Smooth muscle cell (in vitro differentiated cells): ENCODE measurements at regions not wholly inside any gene's neighbourhood (a gene's known extent, or its start where the extent isn't known, plus 50 kb on each side); places are given as distances from the start of the nearest gene placed in this dataset.

ENCODE experiments used
- DNase-seq: peaks from one replicate; lab custom pipeline; 2025; ENCODE audit not compliant: unreplicated experiment; lab: John Stamatoyannopoulos, UW
- H2AFZ ChIP-seq: fragments of 200-600 bp; sonication (generic); 2 replicates; pipeline ENCODE4 v1.6.0; 2016; ENCODE audit warnings: antibody characterized with exemption, low read depth, mild to moderate bottlenecking
- H3F3A ChIP-seq: fragments of 200-600 bp; sonication (generic); 2 replicates; pipeline ENCODE4 v1.6.0; 2017; ENCODE audit warnings: antibody characterized with exemption, low read depth
- H3K27ac ChIP-seq: fragments of 200-600 bp; sonication (generic); 2 replicates; pipeline ENCODE4 v1.5.1; 2016; ENCODE audit warnings: low read depth, mild to moderate bottlenecking
- H3K27me3 ChIP-seq: fragments of 200-600 bp; sonication (generic); 2 replicates; pipeline ENCODE4 v1.6.1; 2016; ENCODE audit warnings: low read depth, mild to moderate bottlenecking
- H3K36me3 ChIP-seq: fragments of 200-600 bp; sonication (generic); 2 replicates; pipeline ENCODE4 v1.5.1; 2016; ENCODE audit warnings: low read depth
- H3K4me1 ChIP-seq: fragments of 200-600 bp; sonication (generic); 2 replicates; pipeline ENCODE4 v1.5.1; 2016; ENCODE audit warnings: low read depth
- H3K4me2 ChIP-seq: fragments of 200-600 bp; sonication (generic); 2 replicates; pipeline ENCODE4 v1.6.0; 2016; ENCODE audit warnings: mild to moderate bottlenecking
- H3K4me3 ChIP-seq: fragments of 200-600 bp; sonication (generic); 2 replicates; pipeline ENCODE4 v1.5.1; 2016; ENCODE audit warnings: mild to moderate bottlenecking
- H3K79me2 ChIP-seq: fragments of 200-600 bp; sonication (generic); 2 replicates; pipeline ENCODE4 v1.6.0; 2016; ENCODE audit warnings: low read depth, mild to moderate bottlenecking
- H3K9ac ChIP-seq: fragments of 200-600 bp; sonication (generic); 2 replicates; pipeline ENCODE4 v1.6.0; 2016; ENCODE audit warnings: low read depth
- H3K9me3 ChIP-seq: fragments of 200-600 bp; sonication (generic); replicated peaks from 2 replicates; pipeline ENCODE4 v1.5.1; 2016; ENCODE audit warnings: low read depth
- H4K20me1 ChIP-seq: fragments of 200-600 bp; sonication (generic); 2 replicates; pipeline ENCODE4 v1.6.0; 2016; ENCODE audit warnings: low read depth
- CTCF ChIP-seq: fragments of 200-600 bp; sonication (generic); IDR thresholded peaks from 2 replicates; pipeline ENCODE4 v1.5.1; 2017; ENCODE audit warnings: borderline replicate concordance, mild to moderate bottlenecking, antibody characterized with exemption; ENCODE audit not compliant: insufficient read depth, poor library complexity, severe bottlenecking
- WGBS: methylation state at CpG from one replicate; pipeline ENCODE4 v1.1.7; 2016; ENCODE audit warnings: low lambda C conversion rate; 5-methylcytosine and 5-hydroxymethylcytosine counted together

GRCh38 chr11:27913650-27914049, 194.3 kb downstream of the KIF18A start:
- H3K79me2 ChIP-seq = no peaks in the 10 kb centered on the region
- no peaks in the 10 kb centered on the region for H3K36me3 ChIP-seq
- peaks cover 9% of the 10 kb centered on the region for H3F3A ChIP-seq
- no peak for DNase-seq
- H3K4me2 ChIP-seq = no peak overlapping the region
- peak overlapping the region; percentile 1 for H3K27ac ChIP-seq
- no peaks in the 10 kb centered on the region for H3K9me3 ChIP-seq
- H4K20me1 ChIP-seq = no peaks in the 10 kb centered on the region
- WGBS = 67% methylated on average over 3 of the region's 3 CpGs
- H3K27me3 ChIP-seq = no peaks in the 10 kb centered on the region
- peaks cover 12% of the 10 kb centered on the region for H3K4me1 ChIP-seq
- no peak for TF ChIP-seq CTCF
- no peak overlapping the region for H3K9ac ChIP-seq
- no peak overlapping the region for H3K4me3 ChIP-seq
- H2AFZ ChIP-seq = no peak overlapping the region

- Histone ChIP-seq H3K27me3 (no peaks in the 10 kb centered on the region), H3K79me2 (no peaks in the 10 kb centered on the region), H4K20me1 (no peaks in the 10 kb centered on the region), H3K36me3 (no peaks in the 10 kb centered on the region), H3K4me3 (no peak overlapping the region), H2AFZ (no peak overlapping the region), H3F3A (peaks cover 9% of the 10 kb centered on the region), H3K4me1 (peaks cover 12% of the 10 kb centered on the region), H3K27ac (no peak overlapping the region), H3K9me3 (no peaks in the 10 kb centered on the region), H3K9ac (no peak overlapping the region), H3K4me2 (no peak overlapping the region)
- DNase-seq = no peak
- TF ChIP-seq CTCF = no peak
- 67% methylated on average over 2 of the region's 2 CpGs for WGBS
Measured at GRCh38 chr11:27912916-27913315, 195.0 kb downstream of the KIF18A start.

- 34% methylated on average over 5 of the region's 5 CpGs for WGBS
- no peaks in the 10 kb centered on the region for H4K20me1 ChIP-seq
- H3K79me2 ChIP-seq = no peaks in the 10 kb centered on the region
- no peak overlapping the region for H3K4me3 ChIP-seq
- no peak overlapping the region for H3K9ac ChIP-seq
- H3F3A ChIP-seq = peaks cover 9% of the 10 kb centered on the region
- H3K9me3 ChIP-seq = no peaks in the 10 kb centered on the region
- peak overlapping the region; percentile 66 for H3K27ac ChIP-seq
- H3K36me3 ChIP-seq = no peaks in the 10 kb centered on the region
- DNase-seq = no peak
- no peaks in the 10 kb centered on the region for H3K27me3 ChIP-seq
- H3K4me2 ChIP-seq = peak overlapping the region; percentile 41
- TF ChIP-seq CTCF = no peak
- H2AFZ ChIP-seq = no peak overlapping the region
- no peaks in the 10 kb centered on the region for H3K4me1 ChIP-seq
Measured at GRCh38 chr11:27910186-27910931, 197.6 kb downstream of the KIF18A start.

GRCh38 chr11:27909386-27909785, 198.6 kb downstream of the KIF18A start:
- Histone ChIP-seq H3K79me2 (no peaks in the 10 kb centered on the region), H3K27ac (no peak overlapping the region), H3K4me3 (no peak overlapping the region), H3K9ac (no peak overlapping the region), H3K27me3 (no peaks in the 10 kb centered on the region), H3F3A (peaks cover 9% of the 10 kb centered on the region), H3K9me3 (no peaks in the 10 kb centered on the region), H3K4me2 (no peak overlapping the region), H3K36me3 (no peaks in the 10 kb centered on the region), H3K4me1 (no peaks in the 10 kb centered on the region), H4K20me1 (no peaks in the 10 kb centered on the region), H2AFZ (no peak overlapping the region)
- 81% methylated on average over 2 of the region's 2 CpGs for WGBS
- TF ChIP-seq CTCF = no peak
- DNase-seq = no peak
